Aorta (tissue), 5 donors: ENCODE measurements at regions not wholly inside any gene's neighbourhood (a gene's known extent, or its start where the extent isn't known, plus 50 kb on each side); places are given as distances from the start of the nearest gene placed in this dataset.

Source experiments
- ATAC-seq: fragments of 200-7000 bp; cut with Tn5 transposase; one replicate; pipeline ENCODE4 v1.9.1; 2022; ENCODE audit warnings: moderate library complexity; ENCODE audit not compliant: low FRiP score
- DNase-seq, 2 donors: peaks; one replicate each; pipeline ENCODE4 v3.0.0-alpha.2; 2020
- H3K27ac ChIP-seq, 2 donors: one replicate each; pipeline ENCODE4 v1.5.1; 2013; ENCODE audit warnings: low read length in 2 of 2, mild to moderate bottlenecking in 2 of 2, moderate library complexity in 2 of 2, control low read depth in 1 of 2, inconsistent platforms in 1 of 2, low read depth in 1 of 2
- H3K27me3 ChIP-seq, 2 donors: one replicate each; pipeline ENCODE4 v1.6.1; 2013; ENCODE audit warnings: control low read depth in 1 of 2, low read length in 1 of 2, mild to moderate bottlenecking in 1 of 2, moderate library complexity in 1 of 2; ENCODE audit not compliant: insufficient read depth in 2 of 2, control insufficient read depth in 1 of 2
- H3K36me3 ChIP-seq, 2 donors: one replicate each; pipeline ENCODE4 v1.6.1; 2013; ENCODE audit warnings: control low read depth in 1 of 2, low read length in 1 of 2, mild to moderate bottlenecking in 1 of 2; ENCODE audit not compliant: insufficient read depth in 2 of 2, control insufficient read depth in 1 of 2
- H3K4me1 ChIP-seq, 2 donors: one replicate each; pipeline ENCODE4 v1.6.1; 2013; ENCODE audit warnings: low read length in 2 of 2, control low read depth in 1 of 2, mild to moderate bottlenecking in 1 of 2, moderate library complexity in 1 of 2; ENCODE audit not compliant: insufficient read depth in 2 of 2, control insufficient read depth in 1 of 2
- H3K4me3 ChIP-seq, 2 donors: one replicate each; pipeline ENCODE4 v1.5.1; 2013; ENCODE audit warnings: low read length in 2 of 2, control low read depth in 1 of 2, mild to moderate bottlenecking in 1 of 2
- H3K9me3 ChIP-seq: one replicate; pipeline ENCODE4 v1.6.1; 2013; ENCODE audit warnings: mild to moderate bottlenecking, low read length; ENCODE audit not compliant: control insufficient read depth
- WGBS, 2 donors: extraction: QIAGEN DNeasy Blood & Tissue Kit; methylation state at CpG; one replicate each; pipeline ENCODE4 v1.1.7; 2013; 5-methylcytosine and 5-hydroxymethylcytosine counted together
- intact Hi-C, 2 donors: fragments of 100-400 bp; cut with DNase I; formaldehyde crosslinking; loops; one replicate each; pipeline versions ENCODE4 v1.14.2 to v1.15.0; 2022
- donor health status: healthy with polysubstance abuse.
- donor health status: Bipolar disorder and iron deficiency.
- donor health status: DM: no; HTN: no; CAD: no.
- donor health status: DM: no; HTN: no; CAD: no.
- donor health status: DM: yes; HTN: yes; CAD: no.

- intact Hi-C loops, result no loop called here
- no peaks in the 10 kb centered on the region for H3K27me3 ChIP-seq
- 5 to 10% methylated on average over 1 of the region's 1 CpG for WGBS, 2 donors
Measured at GRCh38 chr16:77647726-77648125, 74.6 kb upstream of the NUDT7 start.

DNA sequence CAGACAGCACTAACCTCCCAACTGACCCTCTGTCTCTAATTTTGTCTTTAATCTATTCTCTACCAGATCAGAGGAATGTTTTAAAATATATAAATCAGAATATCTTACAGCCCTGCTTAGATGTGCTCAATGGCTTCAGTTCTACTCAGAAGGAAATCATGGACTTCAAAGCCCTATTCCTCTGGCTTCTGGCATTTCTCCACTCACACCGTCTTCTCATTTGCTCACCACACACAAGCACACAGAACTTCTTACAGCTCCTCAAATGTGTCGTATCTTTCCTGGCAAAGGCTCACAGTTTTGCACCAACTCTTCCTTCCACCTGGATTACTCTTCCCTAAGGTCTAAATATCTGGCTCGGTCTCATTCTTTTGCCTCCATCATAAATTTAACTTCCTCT, 71.6 kb upstream of the NUDT7 start:
- intact Hi-C loops, result no loop called here
- H3K27ac ChIP-seq, result no peak overlapping the region
- 83 to 85% methylated on average over 3 of the region's 3 CpGs for WGBS, 2 donors
- DNase-seq, result no peak
- ATAC-seq, result no peak
- no peaks in the 10 kb centered on the region for H3K27me3 ChIP-seq
- H3K4me3 ChIP-seq, result no peak overlapping the region
- H3K36me3 ChIP-seq, result no peaks in the 10 kb centered on the region
- no peaks in the 10 kb centered on the region for H3K9me3 ChIP-seq
- H3K4me1 ChIP-seq, result peaks cover 0 to 3% of the 10 kb centered on the region in 2 donors

More at GRCh38 chr16:77647726-77648125, 74.6 kb upstream of the NUDT7 start:
- H3K4me1 ChIP-seq, result peaks cover 0 to 3% of the 10 kb centered on the region in 2 donors
- ATAC-seq, result no peak
- DNase-seq, result no peak
- H3K36me3 ChIP-seq, result no peaks in the 10 kb centered on the region
- no peaks in the 10 kb centered on the region for H3K9me3 ChIP-seq
- H3K4me3 ChIP-seq, result no peak overlapping the region
- H3K27ac ChIP-seq, result no peak overlapping the region

DNA sequence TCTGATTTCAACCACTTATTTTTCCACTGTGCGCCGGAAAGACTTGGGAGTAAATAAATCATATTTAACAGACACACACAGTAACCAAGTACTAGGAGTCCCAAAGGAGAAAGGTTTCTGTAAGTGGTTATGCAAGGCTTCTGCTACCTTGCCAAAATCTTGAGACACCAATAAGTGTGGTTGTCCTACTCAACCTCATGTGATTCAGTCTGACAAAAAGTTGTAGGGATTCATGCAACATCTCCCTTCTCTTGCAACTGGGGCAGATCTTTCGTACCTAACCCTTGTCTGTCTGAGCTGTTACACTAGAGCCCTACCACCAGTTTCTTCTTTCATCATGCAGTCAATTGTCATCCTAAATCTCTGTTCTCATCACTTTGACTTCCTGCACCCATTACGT, 69.9 kb upstream of the NUDT7 start:
- no peaks in the 10 kb centered on the region for H3K9me3 ChIP-seq
- ATAC-seq (no peak), DNase-seq (no peak)
- peaks cover 0 to 3% of the 10 kb centered on the region in 2 donors for H3K4me1 ChIP-seq
- intact Hi-C loops, result no loop called here
- H3K27ac ChIP-seq, result no peak overlapping the region
- H3K27me3 ChIP-seq, result no peaks in the 10 kb centered on the region
- WGBS, 2 donors, result 85 to 94% methylated on average over 4 of the region's 4 CpGs
- no peaks in the 10 kb centered on the region for H3K36me3 ChIP-seq
- H3K4me3 ChIP-seq, result no peak overlapping the region

DNA sequence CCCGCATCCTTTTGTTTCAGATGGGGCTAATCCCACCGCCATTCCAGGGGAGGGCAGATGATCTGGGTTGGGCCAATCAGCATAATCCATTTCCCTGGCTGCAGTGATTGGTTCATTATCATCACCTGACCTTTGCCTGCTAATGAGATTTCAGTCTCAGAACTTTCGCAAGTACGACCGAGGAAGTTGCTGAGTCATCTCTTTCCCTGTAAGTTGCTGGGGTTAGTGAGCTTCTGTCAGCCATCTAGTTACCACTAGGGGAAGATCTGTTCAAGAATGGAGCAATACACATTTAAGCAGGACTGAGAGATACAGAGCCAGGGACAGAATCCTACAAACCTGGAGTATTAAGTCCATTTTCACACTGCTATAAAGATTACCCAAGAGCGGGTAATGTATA, 65.3 kb upstream of the NUDT7 start:
- 89 to 91% methylated on average over 6 of the region's 6 CpGs for whole genome bisulfite sequencing, 2 donors
- H3K9me3 ChIP-seq, result peaks cover 2% of the 10 kb centered on the region
- no peaks in the 10 kb centered on the region for H3K27me3 ChIP-seq
- no peak overlapping the region for H3K4me3 ChIP-seq
- ATAC-seq (no peak), DNase-seq (no peak)
- no peak overlapping the region for H3K27ac ChIP-seq
- no peaks in the 10 kb centered on the region for H3K4me1 ChIP-seq
- intact Hi-C loops, result loop anchor here in 1 of 2 donors (5.0 kb wide), 1 partner anchor 420 kb away; no protein-coding TSS in a partner anchor
- H3K36me3 ChIP-seq, result no peaks in the 10 kb centered on the region

- Histone ChIP-seq H3K4me3 (no peak overlapping the region), H3K4me1 (no peaks in the 10 kb centered on the region), H3K27me3 (no peaks in the 10 kb centered on the region), H3K27ac (no peak overlapping the region), H3K9me3 (peaks cover 4% of the 10 kb centered on the region), H3K36me3 (no peaks in the 10 kb centered on the region)
- intact Hi-C loops, result loop anchor here (2.0 to 5.0 kb wide), 3 partner anchors 60 to 423 kb away; no protein-coding TSS in a partner anchor
- ATAC-seq (no peak), DNase-seq (no peak)
- WGBS, 2 donors, result 7% methylated on average over 12 of the region's 12 CpGs
Measured at GRCh38 chr16:77660311-77660710, 62.0 kb upstream of the NUDT7 start.

DNA sequence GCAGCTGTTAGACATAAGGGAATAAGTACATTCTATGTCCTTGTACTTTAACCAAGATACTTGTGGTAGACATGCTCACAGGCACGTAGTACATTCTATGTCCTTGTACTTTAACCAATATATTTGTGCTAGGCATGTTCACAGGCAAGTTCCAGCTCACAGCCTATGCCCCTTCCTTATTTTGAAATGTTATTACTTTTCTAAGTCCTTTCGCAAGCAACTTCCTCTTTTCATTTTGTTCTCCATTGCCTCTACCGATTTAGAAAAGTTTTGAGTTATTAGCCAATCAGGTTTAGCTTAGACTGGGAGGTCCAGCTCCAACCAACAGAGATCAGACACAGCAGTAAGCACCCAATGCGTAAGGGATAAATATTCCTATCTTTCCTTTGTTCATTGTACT, 60.1 kb upstream of the NUDT7 start:
- 96% methylated on average over 4 of the region's 4 CpGs for WGBS, 2 donors
- Histone ChIP-seq H3K9me3 (peaks cover 4% of the 10 kb centered on the region), H3K27ac (no peak overlapping the region), H3K27me3 (no peaks in the 10 kb centered on the region), H3K4me3 (no peak overlapping the region), H3K4me1 (no peaks in the 10 kb centered on the region), H3K36me3 (no peaks in the 10 kb centered on the region)
- intact Hi-C loops, result loop anchor here (5.0 kb wide), 2 partner anchors 65 to 425 kb away; no protein-coding TSS in a partner anchor
- no peak for ATAC-seq
- DNase-seq, result no peak

- Histone ChIP-seq H3K27ac (no peak overlapping the region), H3K4me1 (no peaks in the 10 kb centered on the region), H3K9me3 (peaks cover 4% of the 10 kb centered on the region), H3K36me3 (no peaks in the 10 kb centered on the region), H3K4me3 (no peak overlapping the region), H3K27me3 (peaks cover 0 to 3% of the 10 kb centered on the region in 2 donors)
- intact Hi-C loops, result loop anchor here (5.0 kb wide), 2 partner anchors 66 to 426 kb away; no protein-coding TSS in a partner anchor
- DNase-seq, result no peak
- 80 to 89% methylated on average over 2 of the region's 2 CpGs for WGBS, 2 donors
- no peak for ATAC-seq
Measured at GRCh38 chr16:77663711-77664110, 58.6 kb upstream of the NUDT7 start.

- Histone ChIP-seq H3K4me1 (no peaks in the 10 kb centered on the region), H3K9me3 (peaks cover 2% of the 10 kb centered on the region), H3K4me3 (no peak overlapping the region), H3K27me3 (peaks cover 0 to 3% of the 10 kb centered on the region in 2 donors), H3K27ac (no peak overlapping the region), H3K36me3 (no peaks in the 10 kb centered on the region)
- intact Hi-C loops, result no loop called here
- WGBS, 2 donors, result 72 to 74% methylated on average over 3 of the region's 3 CpGs
- DNase-seq, result no peak
- no peak for ATAC-seq
Measured at GRCh38 chr16:77666771-77667170, 55.5 kb upstream of the NUDT7 start.

DNA sequence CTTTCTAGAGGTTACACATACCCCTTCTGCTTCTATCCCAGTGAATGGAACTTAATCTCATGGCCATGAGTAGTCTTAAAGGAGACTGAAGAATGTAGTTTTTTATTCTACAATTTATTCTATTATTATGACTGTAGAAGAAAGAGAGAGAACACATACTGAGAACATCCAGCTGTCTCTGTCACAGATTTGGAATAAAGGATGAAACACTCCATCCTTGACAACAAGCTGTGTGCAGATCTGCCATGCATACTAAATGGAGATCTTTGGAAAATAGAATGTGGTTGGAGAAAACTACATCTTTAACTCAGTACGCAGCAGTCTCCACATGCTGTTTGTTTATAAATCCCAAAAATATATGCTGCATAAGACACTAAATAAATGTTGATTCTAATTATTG, 54.1 kb upstream of the NUDT7 start:
- peaks cover 2% of the 10 kb centered on the region for H3K9me3 ChIP-seq
- intact Hi-C loops, result no loop called here
- DNase-seq (no peak), ATAC-seq (no peak)
- peaks cover 0 to 3% of the 10 kb centered on the region in 2 donors for H3K27me3 ChIP-seq
- H3K4me1 ChIP-seq, result no peaks in the 10 kb centered on the region
- no peak overlapping the region for H3K4me3 ChIP-seq
- no peaks in the 10 kb centered on the region for H3K36me3 ChIP-seq
- 90 to 91% methylated on average over 1 of the region's 1 CpG for WGBS, 2 donors
- H3K27ac ChIP-seq, result no peak overlapping the region
